SK-N-SH treated with all-trans-retinoic acid at 6 μM for 48 hours (cell line): ENCODE measurements at regions not wholly inside any gene's neighbourhood (a gene's known extent, or its start where the extent isn't known, plus 50 kb on each side); places are given as distances from the start of the nearest gene placed in this dataset.

ENCODE experiments used
- CSDC2 ChIP-seq: fragments of 250-450 bp; sonication (Bioruptor Pico); IDR thresholded peaks from 2 replicates; pipeline ENCODE4 v1.5.0; 2020; ENCODE audit warnings: mild to moderate bottlenecking, moderate library complexity
- GLIS3 ChIP-seq: fragments of 250-450 bp; sonication (Bioruptor Pico); IDR thresholded peaks from 2 replicates; pipeline ENCODE4 v1.5.0; 2020; ENCODE audit warnings: mild to moderate bottlenecking, moderate library complexity
- ISL1 ChIP-seq: fragments of 250-450 bp; sonication (Bioruptor Pico); IDR thresholded peaks from 2 replicates; pipeline ENCODE4 v2.1.2; 2022; ENCODE audit warnings: mild to moderate bottlenecking, moderate library complexity
- RARB ChIP-seq: fragments of 250-450 bp; sonication (Bioruptor Pico); IDR thresholded peaks from 2 replicates; pipeline ENCODE4 v1.8.0; 2021; ENCODE audit warnings: mild to moderate bottlenecking, moderate library complexity
- TCF4 ChIP-seq: fragments of 250-450 bp; sonication (Bioruptor Pico); IDR thresholded peaks from 2 replicates; pipeline ENCODE4 v1.8.0; 2021; ENCODE audit warnings: mild to moderate bottlenecking, moderate library complexity, borderline replicate concordance
- ZC3H10 ChIP-seq: fragments of 250-450 bp; sonication (Bioruptor Pico); IDR thresholded peaks from 2 replicates; pipeline ENCODE4 v1.5.1; 2021; ENCODE audit warnings: mild to moderate bottlenecking, moderate library complexity
- ZFP3 ChIP-seq: fragments of 250-450 bp; sonication (Bioruptor Pico); IDR thresholded peaks from 2 replicates; pipeline ENCODE4 v1.5.0; 2020; ENCODE audit warnings: mild to moderate bottlenecking, moderate library complexity
- ZFP30 ChIP-seq: fragments of 450-650 bp; formaldehyde crosslinking; IDR thresholded peaks from 2 replicates; pipeline ENCODE4 v1.5.0; 2022; ENCODE audit warnings: mild to moderate bottlenecking, moderate library complexity
- ZNF70 ChIP-seq: fragments of 450-650 bp; formaldehyde crosslinking; IDR thresholded peaks from 2 replicates; pipeline ENCODE4 v1.5.0; 2020; ENCODE audit warnings: mild to moderate bottlenecking, moderate library complexity
- ZNF8 ChIP-seq: fragments of 450-650 bp; formaldehyde crosslinking; IDR thresholded peaks from 2 replicates; pipeline ENCODE4 v1.5.0; 2020; ENCODE audit warnings: mild to moderate bottlenecking, moderate library complexity
- TF ChIP-seq, protein P1 (sequence below): fragments of 250-450 bp; sonication (Bioruptor Pico); IDR thresholded peaks from 2 replicates; pipeline ENCODE4 v1.5.0; 2020; ENCODE audit warnings: mild to moderate bottlenecking, moderate library complexity
- TF ChIP-seq, protein P2 (sequence below): fragments of 250-450 bp; sonication (Bioruptor Pico); IDR thresholded peaks from 2 replicates; pipeline ENCODE4 v1.8.0; 2020; ENCODE audit warnings: mild to moderate bottlenecking, moderate library complexity, borderline replicate concordance
- TF ChIP-seq, protein P3 (sequence below): fragments of 250-450 bp; sonication (Bioruptor Pico); IDR thresholded peaks from 2 replicates; pipeline ENCODE4 v1.5.1; 2020; ENCODE audit warnings: low read depth, mild to moderate bottlenecking, moderate library complexity
- TF ChIP-seq, protein P4 (sequence below): fragments of 250-450 bp; sonication (Bioruptor Pico); IDR thresholded peaks from 2 replicates; pipeline ENCODE4 v1.8.0; 2021; ENCODE audit warnings: low read depth, mild to moderate bottlenecking, moderate library complexity, borderline replicate concordance

DNA sequence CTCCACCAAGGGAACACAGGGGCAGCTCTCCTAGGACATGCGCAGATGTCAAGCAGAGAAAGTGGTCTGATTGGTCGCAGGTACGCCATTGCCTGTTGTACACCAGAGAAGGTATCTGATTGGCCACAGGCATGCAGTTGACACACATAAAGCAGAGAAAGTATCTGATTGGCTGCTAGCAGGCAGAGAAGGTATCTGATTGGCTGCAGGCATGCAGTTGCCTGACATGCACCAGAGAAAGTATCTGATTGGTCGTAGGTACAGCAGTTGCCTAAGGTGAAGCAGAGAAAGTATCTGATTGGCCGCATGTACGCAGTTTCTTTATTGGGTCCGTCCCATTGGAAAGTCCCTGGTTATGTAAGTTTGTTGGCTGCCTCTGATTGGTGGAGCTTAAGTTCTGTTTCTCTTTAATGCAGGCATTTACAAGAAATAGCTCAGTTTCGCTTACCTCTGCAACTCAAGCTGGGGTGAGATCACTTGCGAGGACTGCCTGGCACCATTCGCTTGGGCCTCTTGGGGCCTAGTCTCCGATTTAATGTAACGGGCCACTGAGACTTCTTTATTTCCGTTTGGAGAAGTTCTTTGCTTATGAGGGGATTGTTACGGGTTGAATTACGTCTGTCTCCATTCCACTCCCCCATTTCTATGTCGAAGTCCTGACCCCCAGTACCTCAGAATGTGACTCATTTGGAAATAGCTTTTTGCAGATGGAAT is 74.2 kb downstream of the SIK1 start:
- TF ChIP-seq ZFP30 (CRISPR knock-in tag) (no peak), RARB (CRISPR knock-in tag) (no peak), CSDC2 (no peak), ZNF70 (CRISPR knock-in tag) (no peak), ISL1 (CRISPR knock-in tag) (no peak), ZC3H10 (CRISPR knock-in tag) (no peak), ZNF8 (CRISPR knock-in tag) (no peak), GLIS3 (CRISPR knock-in tag) (no peak), TCF4 (CRISPR knock-in tag) (no peak), ZFP3 (CRISPR knock-in tag) (no peak)
- TF ChIP-seq, protein P1, sequence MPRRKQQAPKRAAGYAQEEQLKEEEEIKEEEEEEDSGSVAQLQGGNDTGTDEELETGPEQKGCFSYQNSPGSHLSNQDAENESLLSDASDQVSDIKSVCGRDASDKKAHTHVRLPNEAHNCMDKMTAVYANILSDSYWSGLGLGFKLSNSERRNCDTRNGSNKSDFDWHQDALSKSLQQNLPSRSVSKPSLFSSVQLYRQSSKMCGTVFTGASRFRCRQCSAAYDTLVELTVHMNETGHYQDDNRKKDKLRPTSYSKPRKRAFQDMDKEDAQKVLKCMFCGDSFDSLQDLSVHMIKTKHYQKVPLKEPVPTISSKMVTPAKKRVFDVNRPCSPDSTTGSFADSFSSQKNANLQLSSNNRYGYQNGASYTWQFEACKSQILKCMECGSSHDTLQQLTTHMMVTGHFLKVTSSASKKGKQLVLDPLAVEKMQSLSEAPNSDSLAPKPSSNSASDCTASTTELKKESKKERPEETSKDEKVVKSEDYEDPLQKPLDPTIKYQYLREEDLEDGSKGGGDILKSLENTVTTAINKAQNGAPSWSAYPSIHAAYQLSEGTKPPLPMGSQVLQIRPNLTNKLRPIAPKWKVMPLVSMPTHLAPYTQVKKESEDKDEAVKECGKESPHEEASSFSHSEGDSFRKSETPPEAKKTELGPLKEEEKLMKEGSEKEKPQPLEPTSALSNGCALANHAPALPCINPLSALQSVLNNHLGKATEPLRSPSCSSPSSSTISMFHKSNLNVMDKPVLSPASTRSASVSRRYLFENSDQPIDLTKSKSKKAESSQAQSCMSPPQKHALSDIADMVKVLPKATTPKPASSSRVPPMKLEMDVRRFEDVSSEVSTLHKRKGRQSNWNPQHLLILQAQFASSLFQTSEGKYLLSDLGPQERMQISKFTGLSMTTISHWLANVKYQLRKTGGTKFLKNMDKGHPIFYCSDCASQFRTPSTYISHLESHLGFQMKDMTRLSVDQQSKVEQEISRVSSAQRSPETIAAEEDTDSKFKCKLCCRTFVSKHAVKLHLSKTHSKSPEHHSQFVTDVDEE = no peak
- TF ChIP-seq, protein P2, sequence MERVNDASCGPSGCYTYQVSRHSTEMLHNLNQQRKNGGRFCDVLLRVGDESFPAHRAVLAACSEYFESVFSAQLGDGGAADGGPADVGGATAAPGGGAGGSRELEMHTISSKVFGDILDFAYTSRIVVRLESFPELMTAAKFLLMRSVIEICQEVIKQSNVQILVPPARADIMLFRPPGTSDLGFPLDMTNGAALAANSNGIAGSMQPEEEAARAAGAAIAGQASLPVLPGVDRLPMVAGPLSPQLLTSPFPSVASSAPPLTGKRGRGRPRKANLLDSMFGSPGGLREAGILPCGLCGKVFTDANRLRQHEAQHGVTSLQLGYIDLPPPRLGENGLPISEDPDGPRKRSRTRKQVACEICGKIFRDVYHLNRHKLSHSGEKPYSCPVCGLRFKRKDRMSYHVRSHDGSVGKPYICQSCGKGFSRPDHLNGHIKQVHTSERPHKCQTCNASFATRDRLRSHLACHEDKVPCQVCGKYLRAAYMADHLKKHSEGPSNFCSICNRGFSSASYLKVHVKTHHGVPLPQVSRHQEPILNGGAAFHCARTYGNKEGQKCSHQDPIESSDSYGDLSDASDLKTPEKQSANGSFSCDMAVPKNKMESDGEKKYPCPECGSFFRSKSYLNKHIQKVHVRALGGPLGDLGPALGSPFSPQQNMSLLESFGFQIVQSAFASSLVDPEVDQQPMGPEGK (CRISPR knock-in tag) = no peak
- TF ChIP-seq, protein P3, sequence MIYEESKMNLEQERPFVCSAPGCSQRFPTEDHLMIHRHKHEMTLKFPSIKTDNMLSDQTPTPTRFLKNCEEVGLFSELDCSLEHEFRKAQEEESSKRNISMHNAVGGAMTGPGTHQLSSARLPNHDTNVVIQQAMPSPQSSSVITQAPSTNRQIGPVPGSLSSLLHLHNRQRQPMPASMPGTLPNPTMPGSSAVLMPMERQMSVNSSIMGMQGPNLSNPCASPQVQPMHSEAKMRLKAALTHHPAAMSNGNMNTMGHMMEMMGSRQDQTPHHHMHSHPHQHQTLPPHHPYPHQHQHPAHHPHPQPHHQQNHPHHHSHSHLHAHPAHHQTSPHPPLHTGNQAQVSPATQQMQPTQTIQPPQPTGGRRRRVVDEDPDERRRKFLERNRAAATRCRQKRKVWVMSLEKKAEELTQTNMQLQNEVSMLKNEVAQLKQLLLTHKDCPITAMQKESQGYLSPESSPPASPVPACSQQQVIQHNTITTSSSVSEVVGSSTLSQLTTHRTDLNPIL (CRISPR knock-in tag) = no peak
- TF ChIP-seq, protein P4, sequence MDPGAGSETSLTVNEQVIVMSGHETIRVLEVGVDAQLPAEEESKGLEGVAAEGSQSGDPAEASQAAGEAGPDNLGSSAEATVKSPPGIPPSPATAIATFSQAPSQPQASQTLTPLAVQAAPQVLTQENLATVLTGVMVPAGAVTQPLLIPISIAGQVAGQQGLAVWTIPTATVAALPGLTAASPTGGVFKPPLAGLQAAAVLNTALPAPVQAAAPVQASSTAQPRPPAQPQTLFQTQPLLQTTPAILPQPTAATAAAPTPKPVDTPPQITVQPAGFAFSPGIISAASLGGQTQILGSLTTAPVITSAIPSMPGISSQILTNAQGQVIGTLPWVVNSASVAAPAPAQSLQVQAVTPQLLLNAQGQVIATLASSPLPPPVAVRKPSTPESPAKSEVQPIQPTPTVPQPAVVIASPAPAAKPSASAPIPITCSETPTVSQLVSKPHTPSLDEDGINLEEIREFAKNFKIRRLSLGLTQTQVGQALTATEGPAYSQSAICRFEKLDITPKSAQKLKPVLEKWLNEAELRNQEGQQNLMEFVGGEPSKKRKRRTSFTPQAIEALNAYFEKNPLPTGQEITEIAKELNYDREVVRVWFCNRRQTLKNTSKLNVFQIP (CRISPR knock-in tag) = no peak
